HAP-1 (cell line): ENCODE measurements at regions not wholly inside any gene's neighbourhood (a gene's known extent, or its start where the extent isn't known, plus 50 kb on each side); places are given as distances from the start of the nearest gene placed in this dataset.
"Not testable (repeated sequence)": the region's sequence is repeated elsewhere in the genome, so short reads cannot be mapped to it uniquely, and the experiment has no call there.

Experiments
- DNase-seq, 2 experiments: peaks; one replicate each; pipeline ENCODE4 v3.0.0-alpha.2; 2016 to 2020; ENCODE audit warnings: low spot score in 2 of 2
- H3K27me3 ChIP-seq: fragments of 250-450 bp; sonication (Bioruptor Pico); 2 replicates; pipeline ENCODE4 v1.5.1; 2020; ENCODE audit warnings: low read depth, mild to moderate bottlenecking, moderate library complexity
- H3K36me3 ChIP-seq: fragments of 250-450 bp; sonication (Bioruptor Pico); replicated peaks from 2 replicates; pipeline ENCODE4 v1.5.1; 2020; ENCODE audit warnings: mild to moderate bottlenecking
- H3K4me1 ChIP-seq: fragments of 250-450 bp; sonication (Bioruptor Pico); 2 replicates; pipeline ENCODE4 v1.5.1; 2020; ENCODE audit warnings: mild to moderate bottlenecking
- H3K4me3 ChIP-seq: fragments of 250-450 bp; sonication (Bioruptor Pico); 2 replicates; pipeline ENCODE4 v1.5.1; 2020; ENCODE audit warnings: mild to moderate bottlenecking, moderate library complexity
- H3K9me3 ChIP-seq: fragments of 250-450 bp; sonication (Bioruptor Pico); 2 replicates; pipeline ENCODE4 v1.5.1; 2020; ENCODE audit warnings: mild to moderate bottlenecking, moderate library complexity
- in situ Hi-C: fragments of 300-500 bp; cut with MboI; formaldehyde crosslinking; loops from 3 replicates; pipeline ENCODE4 v1.14.3; 2020; ENCODE audit warnings: low sequenced_read_pairs, inconsistent platforms, mixed read lengths

DNA sequence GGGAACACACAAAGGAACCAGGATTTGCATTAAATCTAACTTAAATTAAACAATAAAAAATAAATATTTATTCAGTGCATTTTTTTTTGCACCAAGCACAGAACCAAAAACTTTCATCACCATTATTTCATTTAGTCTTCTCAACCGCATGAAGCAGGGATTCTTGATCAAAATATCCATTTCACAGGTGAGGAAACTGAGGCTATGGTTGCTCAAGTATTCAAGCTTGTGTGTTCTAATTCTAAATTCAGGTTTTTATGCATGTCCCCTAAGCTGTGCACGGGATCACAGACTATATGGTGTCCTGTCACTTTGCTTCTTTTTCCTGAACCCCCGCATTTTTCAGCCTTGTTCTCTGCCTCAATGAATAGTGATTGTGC is 64.3 kb upstream of the BCL6 start:
- H3K9me3 ChIP-seq = no peaks in the 10 kb centered on the region
- H3K4me1 ChIP-seq = no peaks in the 10 kb centered on the region
- no peaks in the 10 kb centered on the region for H3K27me3 ChIP-seq
- no peak for DNase-seq
- in situ Hi-C loops = no loop called here
- no peaks in the 10 kb centered on the region for H3K36me3 ChIP-seq
- H3K4me3 ChIP-seq = no peak overlapping the region

DNA sequence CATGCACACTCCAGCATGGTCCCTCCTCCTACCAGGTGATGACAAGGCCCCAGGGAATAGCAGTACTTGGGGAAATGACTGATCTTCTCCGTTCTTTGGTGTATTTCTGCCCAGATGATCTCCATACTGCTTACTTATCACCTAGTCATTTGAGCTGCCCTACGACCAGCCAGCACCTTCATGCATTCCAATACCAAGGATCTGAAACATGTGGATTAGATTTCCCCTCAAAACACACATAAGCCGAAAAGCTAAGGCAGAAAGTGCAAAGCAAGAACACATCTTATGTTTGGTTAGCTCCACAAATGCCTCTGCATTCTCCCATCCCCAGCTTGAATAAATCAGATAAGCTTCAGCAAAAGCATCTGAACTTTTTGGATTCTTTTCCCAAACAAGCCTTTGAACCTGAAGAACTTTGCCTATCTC is 64.8 kb upstream of the BCL6 start:
- in situ Hi-C loops = no loop called here
- no peaks in the 10 kb centered on the region for H3K36me3 ChIP-seq
- H3K4me3 ChIP-seq = no peak overlapping the region
- no peaks in the 10 kb centered on the region for H3K4me1 ChIP-seq
- H3K9me3 ChIP-seq = no peaks in the 10 kb centered on the region
- no peaks in the 10 kb centered on the region for H3K27me3 ChIP-seq
- no peak for DNase-seq

DNA sequence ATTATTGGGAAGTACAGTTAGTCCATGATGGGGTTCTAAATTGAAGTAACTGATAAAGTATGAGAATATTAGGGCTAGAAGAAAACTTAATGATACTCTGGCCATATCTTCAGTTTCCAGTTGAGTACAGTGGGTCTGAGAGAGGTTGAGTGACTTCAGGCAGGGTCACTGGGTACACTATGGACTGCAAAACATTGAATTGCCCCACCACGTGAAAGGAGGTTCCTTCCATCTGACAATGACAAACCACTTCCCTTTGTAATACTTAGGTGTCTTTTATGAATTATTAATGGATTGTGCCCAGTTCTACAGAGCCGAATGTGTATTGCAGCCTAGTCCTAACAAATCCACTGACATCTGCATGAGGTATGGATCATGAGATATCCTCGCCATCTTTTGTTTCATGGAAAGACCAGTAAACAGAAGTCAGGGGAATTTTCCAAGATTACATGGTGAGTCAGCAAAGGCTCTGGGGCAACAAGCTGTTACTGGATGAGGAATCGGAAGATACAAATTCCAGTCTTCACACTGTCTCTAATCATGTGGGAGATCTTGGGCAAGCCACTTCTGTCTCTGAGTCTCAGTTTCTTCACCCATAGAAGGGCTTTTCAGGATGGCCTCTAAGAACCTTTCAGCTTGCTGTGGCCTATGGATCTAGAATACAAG is 66.5 kb upstream of the BCL6 start:
- Histone ChIP-seq H3K4me3 (no peak overlapping the region), H3K36me3 (no peaks in the 10 kb centered on the region), H3K27me3 (no peaks in the 10 kb centered on the region), H3K4me1 (no peaks in the 10 kb centered on the region), H3K9me3 (no peaks in the 10 kb centered on the region)
- DNase-seq = no peak
- in situ Hi-C loops = no loop called here

DNA sequence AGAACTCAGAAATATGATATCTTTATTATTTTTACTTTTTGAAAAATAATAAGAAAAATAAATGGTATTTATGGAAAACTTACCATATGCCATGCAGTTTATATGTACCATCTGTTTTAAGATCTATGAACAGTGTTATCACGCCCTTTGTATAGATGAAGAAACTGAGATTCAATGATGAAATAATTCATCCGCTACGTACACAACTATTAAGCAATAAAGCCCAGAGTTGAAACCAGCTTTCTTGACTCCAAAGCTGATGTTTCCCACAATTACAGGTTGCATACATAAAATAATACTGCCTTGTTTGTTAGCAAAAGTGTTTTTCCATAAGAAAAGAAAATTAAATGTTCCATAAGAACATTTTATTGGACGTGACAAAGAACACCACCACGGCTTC is 67.2 kb upstream of the BCL6 start:
- H3K4me1 ChIP-seq = no peaks in the 10 kb centered on the region
- H3K9me3 ChIP-seq = no peaks in the 10 kb centered on the region
- no peak for DNase-seq
- in situ Hi-C loops = no loop called here
- H3K4me3 ChIP-seq = no peak overlapping the region
- no peaks in the 10 kb centered on the region for H3K36me3 ChIP-seq
- no peaks in the 10 kb centered on the region for H3K27me3 ChIP-seq

DNA sequence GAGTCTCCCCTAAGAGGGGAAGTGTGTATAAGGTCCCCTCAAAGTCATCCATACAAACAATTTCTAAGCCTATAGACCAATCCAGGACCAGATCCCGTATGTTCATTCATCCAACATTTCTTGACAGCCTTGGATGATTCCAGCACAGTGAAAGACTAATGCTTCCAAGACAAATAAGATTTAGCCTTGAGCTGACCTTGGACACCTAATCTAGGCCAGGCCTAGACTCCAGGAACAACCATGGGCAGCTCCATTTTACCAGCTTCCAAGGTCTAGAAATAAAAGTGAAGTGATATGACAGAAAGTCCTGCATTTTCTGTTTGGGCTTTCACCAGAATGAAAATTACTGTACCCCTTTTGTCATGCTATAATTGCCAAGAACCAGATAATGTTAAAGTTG is 67.9 kb upstream of the BCL6 start:
- H3K4me1 ChIP-seq = no peaks in the 10 kb centered on the region
- no peaks in the 10 kb centered on the region for H3K27me3 ChIP-seq
- in situ Hi-C loops = no loop called here
- no peaks in the 10 kb centered on the region for H3K36me3 ChIP-seq
- DNase-seq = no peak
- H3K9me3 ChIP-seq = no peaks in the 10 kb centered on the region
- no peak overlapping the region for H3K4me3 ChIP-seq

DNA sequence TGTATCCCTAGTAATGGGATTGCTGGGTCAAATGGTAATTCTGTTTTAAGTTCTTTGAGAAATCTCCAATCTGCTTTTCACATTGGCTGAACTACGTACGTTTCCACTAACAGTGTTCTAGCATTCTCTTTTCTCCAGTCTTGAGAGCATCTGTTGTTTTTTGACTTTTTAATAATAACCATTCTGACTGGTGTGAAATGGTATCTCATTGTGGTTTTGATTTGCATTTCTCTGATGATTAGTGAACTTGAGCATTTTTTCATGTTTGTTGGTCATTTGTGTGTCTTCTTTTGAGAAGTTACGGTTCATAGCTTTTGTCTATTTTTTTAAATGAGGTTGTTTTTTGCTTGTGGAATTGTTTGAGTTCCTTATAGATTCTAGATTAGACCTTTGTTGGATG is 72.5 kb upstream of the BCL6 start:
- peaks cover 12% of the 10 kb centered on the region for H3K4me1 ChIP-seq
- in situ Hi-C loops, DNase-seq, H3K36me3 ChIP-seq, H3K27me3 ChIP-seq, H3K4me3 ChIP-seq, H3K9me3 ChIP-seq: not testable (repeated sequence)

DNA sequence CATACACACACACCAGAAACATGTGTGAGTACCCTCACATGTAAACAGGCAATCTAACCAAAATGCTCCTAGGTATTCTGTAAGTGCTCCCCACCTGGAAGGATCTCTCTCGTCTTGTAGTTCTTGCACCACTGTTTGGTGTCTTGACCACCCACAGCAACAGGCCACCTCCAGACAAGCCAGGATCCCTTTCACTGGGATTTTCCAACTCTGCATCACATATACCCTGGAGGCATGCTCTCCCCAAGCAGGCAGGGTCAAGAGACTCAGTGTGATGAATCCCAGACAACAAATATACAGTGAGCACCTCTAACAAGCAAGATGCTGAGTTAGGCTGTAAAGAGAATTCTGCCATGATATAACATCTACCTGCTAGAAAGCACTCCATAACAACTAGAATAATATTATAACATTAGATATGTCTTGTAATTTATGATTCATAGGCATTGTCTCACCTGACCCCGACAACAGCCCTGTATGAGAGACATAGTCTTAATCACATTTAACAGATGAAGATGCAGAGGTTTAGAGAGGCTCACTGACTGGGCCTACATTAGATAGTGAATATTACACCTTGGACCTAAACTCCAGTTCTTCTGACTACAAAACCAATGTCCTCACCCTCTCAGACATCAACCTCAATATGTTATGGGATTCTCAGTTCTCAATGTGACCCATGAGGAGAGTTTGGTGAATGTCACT is 76.5 kb upstream of the BCL6 start:
- no peaks in the 10 kb centered on the region for H3K9me3 ChIP-seq

DNA sequence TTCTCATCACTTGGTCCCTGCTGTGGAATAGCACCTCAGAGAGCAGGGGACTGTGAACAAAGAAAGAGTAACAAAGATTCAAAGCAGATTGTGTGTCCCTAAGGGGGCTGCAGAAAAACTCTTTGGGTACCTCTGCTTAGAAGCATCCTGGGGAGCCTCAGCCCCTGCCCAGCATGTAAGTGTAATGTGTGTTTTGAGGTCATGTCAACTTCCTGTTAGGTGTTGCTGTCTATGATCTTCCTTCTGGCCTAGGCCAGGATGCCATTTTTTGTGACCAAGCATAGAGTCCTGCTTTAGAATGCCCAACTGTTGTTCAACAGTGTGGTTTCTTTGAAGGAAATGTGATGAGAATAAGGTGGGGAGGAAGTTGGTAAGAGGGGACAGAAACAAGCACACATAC is 77.1 kb upstream of the BCL6 start:
- Histone ChIP-seq H3K36me3 (no peaks in the 10 kb centered on the region), H3K27me3 (no peaks in the 10 kb centered on the region), H3K4me3 (no peak overlapping the region), H3K9me3 (no peaks in the 10 kb centered on the region), H3K4me1 (peaks cover 12% of the 10 kb centered on the region)
- in situ Hi-C loops = no loop called here
- no peak for DNase-seq

More for the DNA sequence above, 76.5 kb upstream of the BCL6 start:
- in situ Hi-C loops = no loop called here
- Histone ChIP-seq H3K27me3 (no peaks in the 10 kb centered on the region), H3K4me3 (no peak overlapping the region), H3K4me1 (peaks cover 12% of the 10 kb centered on the region), H3K36me3 (no peaks in the 10 kb centered on the region)
- no peak for DNase-seq

DNA sequence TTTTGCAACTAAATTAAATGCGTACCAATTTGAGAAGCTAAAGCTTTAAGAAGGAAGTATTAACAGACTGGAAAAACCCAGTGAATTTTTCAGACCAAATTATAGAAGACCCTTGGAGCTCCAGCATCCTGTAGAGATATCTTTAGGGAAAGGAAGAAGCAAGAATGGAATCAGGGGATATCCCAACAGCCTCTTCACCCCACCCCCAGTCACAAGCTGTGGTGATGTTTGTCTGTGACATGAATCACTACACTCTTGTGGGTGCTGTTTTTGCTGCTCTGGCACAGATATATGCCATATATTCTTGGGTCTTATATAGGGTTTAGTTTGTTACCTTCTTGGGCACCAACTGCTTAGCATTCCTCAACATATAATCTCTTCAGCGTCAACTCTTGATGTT is 78.5 kb upstream of the BCL6 start:
- H3K4me1 ChIP-seq = peaks cover 12% of the 10 kb centered on the region

DNA sequence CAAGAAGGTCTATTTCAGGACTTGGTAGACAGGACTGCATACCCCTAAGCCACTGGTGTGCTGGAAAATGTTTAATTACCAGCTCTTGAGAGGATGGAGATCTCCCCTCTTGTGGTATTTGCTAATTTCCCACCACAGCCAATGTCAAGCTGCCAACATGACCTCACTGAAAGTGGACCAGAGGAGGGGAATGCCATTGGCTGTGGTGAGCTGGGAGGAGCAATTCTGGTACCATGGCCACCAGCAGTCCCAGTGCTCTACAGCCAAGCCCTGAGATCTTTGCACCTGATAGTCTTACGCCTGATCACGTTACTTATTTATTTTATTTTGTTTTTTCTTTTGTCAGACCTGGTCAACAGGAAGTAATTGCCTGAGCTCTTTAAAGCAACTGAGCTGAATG is 82.5 kb upstream of the BCL6 start:
- no peaks in the 10 kb centered on the region for H3K9me3 ChIP-seq
- H3K4me1 ChIP-seq = no peaks in the 10 kb centered on the region
- no peak overlapping the region for H3K4me3 ChIP-seq
- H3K36me3 ChIP-seq = no peaks in the 10 kb centered on the region
- DNase-seq = no peak
- H3K27me3 ChIP-seq = no peaks in the 10 kb centered on the region
- in situ Hi-C loops = no loop called here

More for the DNA sequence above, 78.5 kb upstream of the BCL6 start:
- Histone ChIP-seq H3K27me3 (no peaks in the 10 kb centered on the region), H3K36me3 (no peaks in the 10 kb centered on the region), H3K9me3 (no peaks in the 10 kb centered on the region), H3K4me3 (no peak overlapping the region)
- no peak for DNase-seq
- in situ Hi-C loops = no loop called here

DNA sequence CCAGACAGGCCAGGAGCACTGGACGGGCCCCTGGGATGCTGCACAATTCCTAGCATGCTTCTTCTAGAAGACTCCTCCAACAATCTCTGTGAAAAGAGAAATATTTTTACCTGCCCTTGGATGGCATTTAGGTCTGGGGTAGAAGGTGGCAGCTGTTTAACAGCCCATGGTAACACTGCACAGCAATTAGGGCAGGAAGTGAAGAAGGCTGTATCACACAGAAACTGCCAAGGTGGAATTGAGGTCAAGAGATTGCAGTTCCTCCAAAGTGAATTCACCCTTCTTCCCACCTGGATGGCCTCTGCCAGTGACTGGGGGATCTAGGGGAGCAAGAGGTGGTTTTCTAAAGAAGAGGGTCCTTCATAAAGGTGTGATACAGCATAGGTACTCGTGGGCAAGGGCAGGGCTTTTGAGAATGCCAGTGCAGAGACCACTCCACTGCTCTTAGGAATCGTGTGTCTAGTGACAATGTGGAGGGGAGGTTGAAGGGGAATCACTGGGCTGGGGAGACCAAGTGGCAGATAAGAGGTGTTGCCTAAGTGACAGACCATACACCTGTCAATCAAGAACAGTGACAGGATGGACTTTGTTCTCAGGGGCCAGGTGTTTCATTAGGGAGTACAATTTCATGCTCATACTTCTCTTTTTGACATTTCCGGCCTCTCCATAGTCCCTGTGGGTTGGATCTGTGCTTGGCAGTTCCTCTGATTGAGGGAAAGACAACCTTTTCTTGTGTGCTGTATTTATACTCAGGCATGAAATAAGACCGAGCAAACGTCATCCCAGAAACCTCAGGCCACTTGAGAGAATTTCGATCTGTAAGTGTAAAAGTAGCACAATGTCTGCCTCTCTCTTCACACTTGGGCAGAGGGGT is 83.5 kb upstream of the BCL6 start:
- Histone ChIP-seq H3K27me3 (no peaks in the 10 kb centered on the region), H3K4me3 (no peak overlapping the region), H3K9me3 (no peaks in the 10 kb centered on the region), H3K4me1 (no peaks in the 10 kb centered on the region), H3K36me3 (no peaks in the 10 kb centered on the region)
- no peak for DNase-seq
- in situ Hi-C loops = no loop called here

DNA sequence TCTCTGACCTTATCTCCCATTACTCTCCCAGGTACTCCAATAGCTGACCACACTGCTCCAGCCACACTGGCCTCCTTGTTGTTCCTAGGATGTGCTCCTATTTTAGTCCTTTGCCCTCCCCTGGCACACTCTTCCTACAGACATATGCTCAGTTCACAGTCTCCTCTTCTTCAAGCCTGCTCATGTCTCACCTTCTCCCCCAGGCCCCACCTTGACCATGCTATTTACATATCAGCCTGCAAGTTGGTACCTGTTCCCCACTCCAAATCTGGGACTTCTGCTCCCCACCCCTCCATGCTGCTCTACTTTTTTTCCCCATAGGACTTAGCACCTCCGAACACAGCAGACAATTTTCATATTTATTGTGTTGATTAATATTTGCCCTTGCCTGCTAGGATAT is 84.9 kb upstream of the BCL6 start:
- no peaks in the 10 kb centered on the region for H3K9me3 ChIP-seq
- in situ Hi-C loops = no loop called here
- no peak for DNase-seq
- no peaks in the 10 kb centered on the region for H3K27me3 ChIP-seq
- H3K4me1 ChIP-seq = no peaks in the 10 kb centered on the region
- H3K4me3 ChIP-seq = no peak overlapping the region
- H3K36me3 ChIP-seq = no peaks in the 10 kb centered on the region

DNA sequence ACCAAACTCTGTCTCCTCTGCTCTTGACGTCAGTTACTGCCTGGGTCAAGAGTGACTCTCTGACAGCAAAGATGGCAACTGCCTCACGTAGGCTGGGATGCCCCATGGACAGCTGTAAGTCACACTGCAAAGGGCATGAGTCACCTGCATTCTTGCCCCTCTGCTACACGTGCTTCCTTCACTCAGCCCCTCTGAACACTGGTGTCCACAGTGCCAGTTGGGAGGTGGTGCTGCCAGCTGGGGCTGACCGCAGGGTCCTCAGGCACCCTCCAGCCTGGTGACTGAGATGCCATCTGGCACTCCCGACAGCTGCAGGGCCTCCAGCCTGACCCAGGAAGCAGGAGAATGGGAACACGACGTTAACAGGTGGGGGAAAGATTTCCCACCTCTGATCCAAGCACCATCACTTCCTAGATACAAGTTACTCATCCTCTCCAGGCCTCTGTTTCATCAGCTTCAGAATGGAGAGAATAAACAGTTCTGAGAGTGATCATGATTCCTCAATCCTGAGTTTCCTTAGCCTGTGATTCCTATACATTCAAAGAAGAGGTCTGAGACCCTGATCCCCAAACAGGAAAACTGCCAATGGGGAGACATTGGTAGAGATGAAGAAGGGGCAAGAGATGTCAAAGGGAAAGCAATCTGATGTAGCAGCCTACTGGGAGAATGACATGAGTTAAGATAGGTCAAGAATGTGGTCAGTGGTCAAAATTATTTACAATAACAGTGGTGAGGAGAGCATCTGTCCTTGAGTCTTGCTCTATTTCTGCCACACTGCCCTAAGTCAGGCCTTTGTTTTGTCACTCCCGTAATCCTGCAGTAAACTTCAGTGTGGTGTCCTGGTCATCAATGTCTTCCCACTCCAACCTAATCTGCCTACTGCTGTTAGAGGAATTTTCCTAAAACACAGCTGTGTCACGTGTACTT is 86.1 kb upstream of the BCL6 start:
- Histone ChIP-seq H3K4me1 (no peaks in the 10 kb centered on the region), H3K36me3 (no peaks in the 10 kb centered on the region), H3K27me3 (no peaks in the 10 kb centered on the region), H3K4me3 (no peak overlapping the region), H3K9me3 (no peaks in the 10 kb centered on the region)
- DNase-seq = no peak
- in situ Hi-C loops = no loop called here
